ENCODE measurements at regions not wholly inside any gene's neighbourhood (a gene's known extent, or its start where the extent isn't known, plus 50 kb on each side); places are given as distances from the start of the nearest gene placed in this dataset.

DNA sequence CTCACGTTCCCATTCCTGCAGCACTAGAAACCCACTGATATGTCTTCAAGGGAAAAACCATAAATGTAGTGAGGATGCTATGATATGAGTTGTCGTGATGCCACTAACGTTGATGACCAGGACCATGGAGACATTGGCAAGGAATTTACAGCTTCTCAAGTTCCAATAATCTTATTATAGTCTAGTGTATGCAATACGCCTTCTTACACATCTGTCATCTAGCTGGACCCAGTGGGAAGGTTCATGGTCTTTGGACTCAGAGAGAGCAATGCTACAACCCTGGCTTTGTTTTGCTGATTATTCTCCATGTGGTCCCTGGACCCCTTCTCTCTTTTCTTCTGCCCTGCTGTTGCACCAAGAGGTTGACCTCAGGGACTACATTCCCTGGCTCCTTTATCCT lies 76.0 kb upstream of the BMP2 start:
- no peaks in the 10 kb centered on the region for H3K27me3 ChIP-seq (ENCODE audit: control insufficient read depth, extremely low read depth, insufficient read depth, low read length)
- no peak for FAIRE-seq
- H3K79me2 ChIP-seq (ENCODE audit: control insufficient read depth, insufficient read depth, low read length): no peaks in the 10 kb centered on the region
- no peak for DNase-seq (ENCODE audit: low read depth, low spot score)
- no peaks in the 10 kb centered on the region for H3K9me1 ChIP-seq (ENCODE audit: control insufficient read depth, extremely low read depth, insufficient read depth, low read length)
- no peak overlapping the region for H3K4me3 ChIP-seq (ENCODE audit: control insufficient read depth in 2 of 3, extremely low read depth in 1 of 3, insufficient read depth in 2 of 3, low read depth in 1 of 3, low read length in 3 of 3)
- H3K27ac ChIP-seq (ENCODE audit: control insufficient read depth, insufficient read depth, low read length): no peak overlapping the region
- no peaks in the 10 kb centered on the region for H4K20me1 ChIP-seq (ENCODE audit: control insufficient read depth, extremely low read depth, insufficient read depth, low read length)
- no peak for TF ChIP-seq EZH2 (IDR thresholded peaks at IDR 0.05; ENCODE audit: low read length)
- TF ChIP-seq, protein P1, sequence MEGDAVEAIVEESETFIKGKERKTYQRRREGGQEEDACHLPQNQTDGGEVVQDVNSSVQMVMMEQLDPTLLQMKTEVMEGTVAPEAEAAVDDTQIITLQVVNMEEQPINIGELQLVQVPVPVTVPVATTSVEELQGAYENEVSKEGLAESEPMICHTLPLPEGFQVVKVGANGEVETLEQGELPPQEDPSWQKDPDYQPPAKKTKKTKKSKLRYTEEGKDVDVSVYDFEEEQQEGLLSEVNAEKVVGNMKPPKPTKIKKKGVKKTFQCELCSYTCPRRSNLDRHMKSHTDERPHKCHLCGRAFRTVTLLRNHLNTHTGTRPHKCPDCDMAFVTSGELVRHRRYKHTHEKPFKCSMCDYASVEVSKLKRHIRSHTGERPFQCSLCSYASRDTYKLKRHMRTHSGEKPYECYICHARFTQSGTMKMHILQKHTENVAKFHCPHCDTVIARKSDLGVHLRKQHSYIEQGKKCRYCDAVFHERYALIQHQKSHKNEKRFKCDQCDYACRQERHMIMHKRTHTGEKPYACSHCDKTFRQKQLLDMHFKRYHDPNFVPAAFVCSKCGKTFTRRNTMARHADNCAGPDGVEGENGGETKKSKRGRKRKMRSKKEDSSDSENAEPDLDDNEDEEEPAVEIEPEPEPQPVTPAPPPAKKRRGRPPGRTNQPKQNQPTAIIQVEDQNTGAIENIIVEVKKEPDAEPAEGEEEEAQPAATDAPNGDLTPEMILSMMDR (optimal IDR thresholded peaks at IDR 0.05 in 1 of 3, IDR thresholded peaks at IDR 0.05 in 1 of 3, conservative IDR thresholded peaks at IDR 0.05 in 1 of 3; ENCODE audit: extremely low read depth in 1 of 3, insufficient read depth in 2 of 3, low read length in 3 of 3): no peak
- H3K9me3 ChIP-seq (ENCODE audit: control insufficient read depth, low read depth, low read length): no peaks in the 10 kb centered on the region
- no peaks in the 10 kb centered on the region for H3K36me3 ChIP-seq (ENCODE audit: control insufficient read depth in 2 of 2, extremely low read depth in 1 of 2, insufficient read depth in 2 of 2, low read length in 2 of 2)
- H3K4me1 ChIP-seq (ENCODE audit: control insufficient read depth, extremely low read depth, insufficient read depth, low read length): peaks cover 3% of the 10 kb centered on the region
- no peak overlapping the region for H2AFZ ChIP-seq (ENCODE audit: control insufficient read depth, low read length)
- H3K9ac ChIP-seq (ENCODE audit: control insufficient read depth, extremely low read depth, insufficient read depth, low read length): no peak overlapping the region
- H3K4me2 ChIP-seq (ENCODE audit: control insufficient read depth, extremely low read depth, insufficient read depth, low read depth, low read length): no peak overlapping the region
- dilution Hi-C loops (cut with MboI; ENCODE audit: extremely low pct_ligation_motif_present, low sequenced_read_pairs): no loop called here

DNA sequence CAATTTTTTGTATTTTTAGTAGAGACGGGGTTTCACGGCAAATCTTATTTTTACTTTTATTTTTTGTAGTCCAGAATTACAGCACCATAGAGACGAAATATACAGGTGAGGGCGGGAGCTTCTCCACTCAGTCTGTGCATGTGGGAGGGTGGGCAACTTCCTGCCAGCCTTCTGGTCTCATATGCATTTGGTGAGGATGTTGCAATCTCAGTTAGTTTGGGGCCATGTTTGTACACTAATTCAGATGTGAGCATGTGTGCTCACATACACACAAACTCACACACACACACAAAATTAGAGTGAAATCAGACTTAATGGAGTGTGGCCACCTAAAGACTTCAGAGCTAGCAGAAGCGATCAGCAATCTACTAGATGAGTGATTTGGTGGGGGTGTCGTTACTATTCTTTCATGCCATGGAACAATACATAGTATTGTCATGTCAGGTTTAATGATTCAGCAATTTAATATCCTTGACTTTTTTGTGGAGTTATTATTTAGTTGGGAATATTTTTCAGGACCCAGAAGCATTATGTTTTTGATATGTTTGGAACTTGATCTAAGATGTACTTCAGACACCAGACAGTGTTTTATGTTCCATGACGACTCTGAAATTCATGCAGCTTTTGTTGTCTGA lies 78.0 kb upstream of the BMP2 start:
- TF ChIP-seq, protein P1 (optimal IDR thresholded peaks at IDR 0.05 in 1 of 3, IDR thresholded peaks at IDR 0.05 in 1 of 3, conservative IDR thresholded peaks at IDR 0.05 in 1 of 3; ENCODE audit: extremely low read depth in 1 of 3, insufficient read depth in 2 of 3, low read length in 3 of 3): no peak
- TF ChIP-seq EZH2 (IDR thresholded peaks at IDR 0.05; ENCODE audit: low read length): no peak
- Histone ChIP-seq H2AFZ (ENCODE audit: control insufficient read depth, low read length) (no peak overlapping the region), H3K79me2 (ENCODE audit: control insufficient read depth, insufficient read depth, low read length) (no peaks in the 10 kb centered on the region), H3K9me3 (ENCODE audit: control insufficient read depth, low read depth, low read length) (no peaks in the 10 kb centered on the region), H3K4me1 (ENCODE audit: control insufficient read depth, extremely low read depth, insufficient read depth, low read length) (peaks cover 3% of the 10 kb centered on the region), H3K36me3 (ENCODE audit: control insufficient read depth in 2 of 2, extremely low read depth in 1 of 2, insufficient read depth in 2 of 2, low read length in 2 of 2) (no peaks in the 10 kb centered on the region), H3K27me3 (ENCODE audit: control insufficient read depth, extremely low read depth, insufficient read depth, low read length) (no peaks in the 10 kb centered on the region), H4K20me1 (ENCODE audit: control insufficient read depth, extremely low read depth, insufficient read depth, low read length) (no peaks in the 10 kb centered on the region), H3K27ac (ENCODE audit: control insufficient read depth, insufficient read depth, low read length) (no peak overlapping the region), H3K4me3 (ENCODE audit: control insufficient read depth in 2 of 3, extremely low read depth in 1 of 3, insufficient read depth in 2 of 3, low read depth in 1 of 3, low read length in 3 of 3) (no peak overlapping the region), H3K9me1 (ENCODE audit: control insufficient read depth, extremely low read depth, insufficient read depth, low read length) (no peaks in the 10 kb centered on the region), H3K4me2 (ENCODE audit: control insufficient read depth, extremely low read depth, insufficient read depth, low read depth, low read length) (no peak overlapping the region), H3K9ac (ENCODE audit: control insufficient read depth, extremely low read depth, insufficient read depth, low read length) (no peak overlapping the region)
- DNase-seq (ENCODE audit: low read depth, low spot score) (no peak), FAIRE-seq (no peak)
- dilution Hi-C loops (cut with MboI; ENCODE audit: extremely low pct_ligation_motif_present, low sequenced_read_pairs): no loop called here

Measured in keratinocyte (primary cell).